ENCODE measurements at regions not wholly inside any gene's neighbourhood (a gene's known extent, or its start where the extent isn't known, plus 50 kb on each side); places are given as distances from the start of the nearest gene placed in this dataset.

GRCh38 chr1:167152192-167152876, 58.5 kb downstream of the STYXL2 start:
- H3K27me3 ChIP-seq (ENCODE audit: insufficient read depth, poor library complexity, severe bottlenecking): no peaks in the 10 kb centered on the region
- peak overlapping the region; percentile 9 for H3K27ac ChIP-seq (ENCODE audit: poor library complexity, severe bottlenecking)
- no peak for TF ChIP-seq CTCF (IDR thresholded peaks at IDR 0.05; ENCODE audit: poor library complexity, severe bottlenecking)
- H3K36me3 ChIP-seq (ENCODE audit: low read depth): no peaks in the 10 kb centered on the region
- no peak for DNase-seq (ENCODE audit: low spot score)
- no peak overlapping the region for H3K4me3 ChIP-seq (ENCODE audit: severe bottlenecking)
- ATAC-seq (ENCODE audit: low read depth): 0 out of 3 replicates have a peak, but pooled peaks have one; percentile 23
- no peaks in the 10 kb centered on the region for H3K9me3 ChIP-seq (ENCODE audit: severe bottlenecking)
- H3K4me1 ChIP-seq (ENCODE audit: insufficient read depth, poor library complexity, severe bottlenecking): peaks cover 7% of the 10 kb centered on the region

GRCh38 chr1:167156466-167156865, 62.6 kb downstream of the STYXL2 start:
- H3K9me3 ChIP-seq (ENCODE audit: severe bottlenecking): no peaks in the 10 kb centered on the region
- H3K36me3 ChIP-seq (ENCODE audit: low read depth): no peaks in the 10 kb centered on the region
- H3K4me3 ChIP-seq (ENCODE audit: severe bottlenecking): no peak overlapping the region
- DNase-seq (ENCODE audit: low spot score) (no peak), ATAC-seq (ENCODE audit: low read depth) (no peak)
- H3K27ac ChIP-seq (ENCODE audit: poor library complexity, severe bottlenecking): no peak overlapping the region
- no peak for TF ChIP-seq CTCF (IDR thresholded peaks at IDR 0.05; ENCODE audit: poor library complexity, severe bottlenecking)
- H3K27me3 ChIP-seq (ENCODE audit: insufficient read depth, poor library complexity, severe bottlenecking): no peaks in the 10 kb centered on the region
- peaks cover 8% of the 10 kb centered on the region for H3K4me1 ChIP-seq (ENCODE audit: insufficient read depth, poor library complexity, severe bottlenecking)

- no peak for DNase-seq (ENCODE audit: low spot score)
- no peak for TF ChIP-seq CTCF (IDR thresholded peaks at IDR 0.05; ENCODE audit: poor library complexity, severe bottlenecking)
- Histone ChIP-seq H3K27ac (ENCODE audit: poor library complexity, severe bottlenecking) (no peak overlapping the region), H3K9me3 (ENCODE audit: severe bottlenecking) (no peaks in the 10 kb centered on the region), H3K36me3 (ENCODE audit: low read depth) (no peaks in the 10 kb centered on the region), H3K4me1 (ENCODE audit: insufficient read depth, poor library complexity, severe bottlenecking) (peaks cover 10% of the 10 kb centered on the region), H3K27me3 (ENCODE audit: insufficient read depth, poor library complexity, severe bottlenecking) (no peaks in the 10 kb centered on the region), H3K4me3 (ENCODE audit: severe bottlenecking) (no peak overlapping the region)
- no peak for ATAC-seq (ENCODE audit: low read depth)
These were observed 63.2 kb downstream of the STYXL2 start for GRCh38 chr1:167157114-167157513.

GRCh38 chr1:167158111-167158812, 62.4 kb upstream of the POU2F1 start:
- no peaks in the 10 kb centered on the region for H3K9me3 ChIP-seq (ENCODE audit: severe bottlenecking)
- no peaks in the 10 kb centered on the region for H3K27me3 ChIP-seq (ENCODE audit: insufficient read depth, poor library complexity, severe bottlenecking)
- TF ChIP-seq CTCF (IDR thresholded peaks at IDR 0.05; ENCODE audit: poor library complexity, severe bottlenecking): no peak
- H3K4me1 ChIP-seq (ENCODE audit: insufficient read depth, poor library complexity, severe bottlenecking): peaks cover 9% of the 10 kb centered on the region
- H3K36me3 ChIP-seq (ENCODE audit: low read depth): no peaks in the 10 kb centered on the region
- H3K27ac ChIP-seq (ENCODE audit: poor library complexity, severe bottlenecking): no peak overlapping the region
- ATAC-seq (ENCODE audit: low read depth) (no peak), DNase-seq (ENCODE audit: low spot score) (no peak)
- no peak overlapping the region for H3K4me3 ChIP-seq (ENCODE audit: severe bottlenecking)

GRCh38 chr1:167158813-167159275, 61.8 kb upstream of the POU2F1 start:
- no peak overlapping the region for H3K4me3 ChIP-seq (ENCODE audit: severe bottlenecking)
- ATAC-seq (ENCODE audit: low read depth): no peak
- no peaks in the 10 kb centered on the region for H3K27me3 ChIP-seq (ENCODE audit: insufficient read depth, poor library complexity, severe bottlenecking)
- no peak for DNase-seq (ENCODE audit: low spot score)
- H3K4me1 ChIP-seq (ENCODE audit: insufficient read depth, poor library complexity, severe bottlenecking): peaks cover 13% of the 10 kb centered on the region
- no peaks in the 10 kb centered on the region for H3K36me3 ChIP-seq (ENCODE audit: low read depth)
- no peak for TF ChIP-seq CTCF (IDR thresholded peaks at IDR 0.05; ENCODE audit: poor library complexity, severe bottlenecking)
- H3K9me3 ChIP-seq (ENCODE audit: severe bottlenecking): no peaks in the 10 kb centered on the region
- H3K27ac ChIP-seq (ENCODE audit: poor library complexity, severe bottlenecking): no peak overlapping the region

Data from RWPE2 (cell line).